OCI-LY1 (cell line): ENCODE measurements at regions not wholly inside any gene's neighbourhood (a gene's known extent, or its start where the extent isn't known, plus 50 kb on each side); places are given as distances from the start of the nearest gene placed in this dataset.

Experiments
- CTCF ChIP-seq: fragments of 200-600 bp; sonication (generic), shearing (Covaris generic); IDR thresholded peaks from 2 replicates; pipeline ENCODE4 v1.5.1; 2017; ENCODE audit warnings: mild to moderate bottlenecking, antibody characterized with exemption, low read length, moderate library complexity, mixed read lengths
- EZH2 ChIP-seq: fragments of 200-600 bp; sonication (generic), shearing (Covaris generic); IDR thresholded peaks from 2 replicates; pipeline ENCODE4 v1.8.0; 2017; ENCODE audit warnings: borderline replicate concordance, mixed run types, mild to moderate bottlenecking, antibody characterized with exemption, low read length, moderate library complexity, mixed read lengths

GRCh38 chr17:36825113-36825512 lies 112.2 kb upstream of the LHX1 start:
- TF ChIP-seq CTCF (no peak), EZH2 (no peak)
